ENCODE measurements at regions not wholly inside any gene's neighbourhood (a gene's known extent, or its start where the extent isn't known, plus 50 kb on each side); places are given as distances from the start of the nearest gene placed in this dataset.
A peak's percentile ranks its signal among the peaks of the same experiment; 100 is the strongest.

GRCh38 chr5:67515020-67515689, 318.6 kb upstream of the CD180 start:
- DNase-seq (ENCODE audit: low read depth): no peak

GRCh38 chr5:67512758-67513157, 316.2 kb upstream of the CD180 start:
- no peak for DNase-seq (ENCODE audit: low read depth)

- DNase-seq (ENCODE audit: low read depth): no peak
Measured at GRCh38 chr5:67511911-67512310, 315.3 kb upstream of the CD180 start.

- DNase-seq (ENCODE audit: low read depth): no peak
Measured at GRCh38 chr5:67510204-67510603, 313.6 kb upstream of the CD180 start.

- no peak for DNase-seq (ENCODE audit: low read depth)
Measured at GRCh38 chr5:67509402-67510186, 313.0 kb upstream of the CD180 start.

GRCh38 chr5:67506241-67506640, 309.6 kb upstream of the CD180 start:
- no peak for DNase-seq (ENCODE audit: low read depth)

GRCh38 chr5:67502951-67503350, 306.4 kb upstream of the CD180 start:
- no peak for DNase-seq (ENCODE audit: low read depth)

- no peak for DNase-seq (ENCODE audit: low read depth)
Measured at GRCh38 chr5:67496051-67496450, 299.5 kb upstream of the CD180 start.

GRCh38 chr5:67495072-67495471, 298.5 kb upstream of the CD180 start:
- DNase-seq (ENCODE audit: low read depth): no peak

- DNase-seq (ENCODE audit: low read depth): no peak
Measured at GRCh38 chr5:67494186-67494855, 297.7 kb upstream of the CD180 start.

- DNase-seq (ENCODE audit: low read depth): no peak
Measured at GRCh38 chr5:67493676-67494075, 297.1 kb upstream of the CD180 start.

GRCh38 chr5:67490543-67491321, 294.1 kb upstream of the CD180 start:
- DNase-seq (ENCODE audit: low read depth): no peak

- DNase-seq (ENCODE audit: low read depth): no peak
Measured at GRCh38 chr5:67488885-67489284, 292.3 kb upstream of the CD180 start.

GRCh38 chr5:67487862-67488261, 291.3 kb upstream of the CD180 start:
- DNase-seq (ENCODE audit: low read depth): no peak

GRCh38 chr5:67483453-67484030, 286.9 kb upstream of the CD180 start:
- no peak for DNase-seq (ENCODE audit: low read depth)

GRCh38 chr5:67481362-67481761, 284.8 kb upstream of the CD180 start:
- DNase-seq (ENCODE audit: low read depth): no peak

GRCh38 chr5:67478337-67478736, 281.7 kb upstream of the CD180 start:
- no peak for DNase-seq (ENCODE audit: low read depth)

- DNase-seq (ENCODE audit: low read depth): no peak
Measured at GRCh38 chr5:67476995-67477394, 280.4 kb upstream of the CD180 start.

- DNase-seq (ENCODE audit: low read depth): peak; percentile 42
Measured at GRCh38 chr5:67476531-67476930, 279.9 kb upstream of the CD180 start.

- DNase-seq (ENCODE audit: low read depth): no peak
Measured at GRCh38 chr5:67475489-67475888, 278.9 kb upstream of the CD180 start.

- DNase-seq (ENCODE audit: low read depth): no peak
Measured at GRCh38 chr5:67474597-67475238, 278.1 kb upstream of the CD180 start.
